GM23338 (cell line): ENCODE measurements at regions not wholly inside any gene's neighbourhood (a gene's known extent, or its start where the extent isn't known, plus 50 kb on each side); places are given as distances from the start of the nearest gene placed in this dataset.

Experiments
- ATAC-seq: fragments of 200-7000 bp; cut with Tn5 transposase; 3 replicates; pipeline ENCODE4 v1.9.1; 2020
- DNase-seq: peaks from one replicate; pipeline ENCODE4 v3.0.0-alpha.2; 2015; ENCODE audit warnings: low spot score
- H2AFZ ChIP-seq: fragments of 200-600 bp; sonication (generic); 2 replicates; pipeline ENCODE4 v1.8.0; 2016; ENCODE audit warnings: antibody characterized with exemption, mild to moderate bottlenecking, moderate library complexity
- H3F3A ChIP-seq: fragments of 200-600 bp; sonication (generic); replicated peaks from 2 replicates; pipeline ENCODE4 v1.8.0; 2017; ENCODE audit warnings: antibody characterized with exemption, mixed run types, low read depth
- H3K27ac ChIP-seq: fragments of 200-600 bp; sonication (generic); 2 replicates; pipeline ENCODE4 v1.6.1; 2016; ENCODE audit warnings: low read depth
- H3K27me3 ChIP-seq: fragments of 200-600 bp; sonication (generic); 2 replicates; pipeline ENCODE4 v1.8.0; 2016; ENCODE audit warnings: mild to moderate bottlenecking, mixed run types, moderate library complexity; ENCODE audit not compliant: insufficient read depth
- H3K36me3 ChIP-seq: fragments of 200-600 bp; sonication (generic); 2 replicates; pipeline ENCODE4 v1.8.0; 2016; ENCODE audit warnings: mild to moderate bottlenecking; ENCODE audit not compliant: insufficient read depth
- H3K4me1 ChIP-seq: fragments of 200-600 bp; sonication (generic); 2 replicates; pipeline ENCODE4 v1.8.0; 2016; ENCODE audit warnings: mild to moderate bottlenecking, moderate library complexity; ENCODE audit not compliant: insufficient read depth
- H3K4me2 ChIP-seq: fragments of 200-600 bp; sonication (generic); 2 replicates; pipeline ENCODE4 v1.7.1; 2017; ENCODE audit warnings: mixed run types
- H3K4me3 ChIP-seq: fragments of 200-600 bp; sonication (generic); 2 replicates; pipeline ENCODE4 v1.6.1; 2016; ENCODE audit warnings: mixed run types
- H3K79me2 ChIP-seq: fragments of 200-600 bp; sonication (generic); replicated peaks from 2 replicates; pipeline ENCODE4 v1.8.0; 2017; ENCODE audit warnings: mild to moderate bottlenecking; ENCODE audit not compliant: insufficient read depth
- H3K9me2 ChIP-seq: fragments of 200-600 bp; sonication (generic); 2 replicates; pipeline ENCODE4 v1.8.0; 2017; ENCODE audit not compliant: insufficient read depth
- H4K20me1 ChIP-seq: fragments of 200-600 bp; sonication (generic); replicated peaks from 2 replicates; pipeline ENCODE4 v1.8.0; 2017; ENCODE audit warnings: mild to moderate bottlenecking; ENCODE audit not compliant: insufficient read depth
- H3K27ac Mint-ChIP-seq: 2 replicates; pipeline ENCODE4 v1.8.0; 2020; ENCODE audit warnings: inconsistent platforms, mild to moderate bottlenecking, moderate library complexity, mixed read lengths
- H3K27me3 Mint-ChIP-seq: 3 replicates; pipeline ENCODE4 v1.8.0; 2022; ENCODE audit warnings: low read depth, mild to moderate bottlenecking, moderate library complexity, mixed read lengths, inconsistent platforms; ENCODE audit not compliant: insufficient read depth, poor library complexity
- H3K36me3 Mint-ChIP-seq: 3 replicates; pipeline ENCODE4 v1.8.0; 2021; ENCODE audit warnings: low read depth, mild to moderate bottlenecking, inconsistent platforms, moderate library complexity, mixed read lengths
- H3K4me1 Mint-ChIP-seq: 3 replicates; pipeline ENCODE4 v1.8.0; 2020; ENCODE audit warnings: mild to moderate bottlenecking, inconsistent platforms, mixed read lengths
- H3K4me3 Mint-ChIP-seq: 3 replicates; pipeline ENCODE4 v1.8.0; 2021; ENCODE audit warnings: moderate library complexity, mild to moderate bottlenecking, inconsistent platforms, mixed read lengths
- H3K9me3 Mint-ChIP-seq: 3 replicates; pipeline ENCODE4 v1.8.0; 2020; ENCODE audit warnings: moderate library complexity, mild to moderate bottlenecking, inconsistent platforms, mixed read lengths
- CREB1 ChIP-seq: fragments of 250-450 bp; sonication (Bioruptor Pico); IDR thresholded peaks from 2 replicates; pipeline ENCODE4 v1.5.0; 2020; ENCODE audit warnings: low read depth, mild to moderate bottlenecking, moderate library complexity
- CTCF ChIP-seq, 2 experiments: fragments of 200-600 bp in 1 of 2; sonication (generic) in 1 of 2; conservative IDR thresholded peaks; 2 replicates each; pipeline versions ENCODE4 v1.5.1 to v1.6.1; 2016 to 2017; ENCODE audit warnings: antibody characterized with exemption in 2 of 2, low read depth in 2 of 2, mild to moderate bottlenecking in 2 of 2, moderate library complexity in 1 of 2
- ETS1 ChIP-seq: IDR thresholded peaks from 2 replicates; pipeline ENCODE4 v1.6.1; 2016; ENCODE audit warnings: antibody characterized with exemption
- EZH2 ChIP-seq: fragments of 200-600 bp; sonication (generic); IDR thresholded peaks from one replicate; pipeline ENCODE4 v1.8.0; 2017; ENCODE audit warnings: antibody characterized with exemption, mild to moderate bottlenecking, low read depth; ENCODE audit not compliant: unreplicated experiment
- EZH2phosphoT487 ChIP-seq: fragments of 200-600 bp; sonication (generic); IDR thresholded peaks from one replicate; pipeline ENCODE4 v1.8.1; 2018; ENCODE audit warnings: antibody characterized with exemption; ENCODE audit not compliant: unreplicated experiment
- JUNB ChIP-seq: IDR thresholded peaks from one replicate; pipeline ENCODE4 v1.6.1; 2016; ENCODE audit warnings: antibody characterized with exemption; ENCODE audit not compliant: unreplicated experiment
- NANOG ChIP-seq: IDR thresholded peaks from 2 replicates; pipeline ENCODE4 v1.6.1; 2016; ENCODE audit warnings: antibody characterized with exemption, borderline replicate concordance
- POLR2AphosphoS5 ChIP-seq: IDR thresholded peaks from 2 replicates; pipeline ENCODE4 v1.6.1; 2016; ENCODE audit warnings: antibody characterized with exemption, low read depth
- STAT1 ChIP-seq: IDR thresholded peaks from one replicate; pipeline ENCODE4 v1.6.1; 2016; ENCODE audit warnings: antibody characterized with exemption; ENCODE audit not compliant: unreplicated experiment
- ZNF114 ChIP-seq: fragments of 250-450 bp; sonication (Bioruptor Pico); IDR thresholded peaks from 2 replicates; pipeline ENCODE4 v1.5.0; 2020; ENCODE audit warnings: mild to moderate bottlenecking, moderate library complexity
- ZNF331 ChIP-seq: fragments of 250-450 bp; sonication (Bioruptor Pico); IDR thresholded peaks from 2 replicates; pipeline ENCODE4 v1.5.0; 2020; ENCODE audit warnings: low read depth, mild to moderate bottlenecking, moderate library complexity
- ZNF462 ChIP-seq: fragments of 250-450 bp; sonication (Bioruptor Pico); IDR thresholded peaks from 2 replicates; pipeline ENCODE4 v1.5.0; 2020; ENCODE audit warnings: mild to moderate bottlenecking, moderate library complexity
- TF ChIP-seq, protein P1 (sequence below): IDR thresholded peaks from one replicate; pipeline ENCODE4 v1.6.1; 2018; ENCODE audit warnings: antibody characterized with exemption; ENCODE audit not compliant: unreplicated experiment

- Histone ChIP-seq H3K27ac (no peak overlapping the region), H3K4me1 (no peaks in the 10 kb centered on the region), H3K4me2 (no peak overlapping the region), H3F3A (no peaks in the 10 kb centered on the region), H3K9me2 (peaks cover 6% of the 10 kb centered on the region), H3K79me2 (no peaks in the 10 kb centered on the region), H3K27me3 (no peaks in the 10 kb centered on the region), H3K4me3 (no peak overlapping the region), H3K36me3 (no peaks in the 10 kb centered on the region), H2AFZ (no peak overlapping the region), H4K20me1 (no peaks in the 10 kb centered on the region)
- TF ChIP-seq EZH2phosphoT487 (no peak), ZNF114 (CRISPR knock-in tag) (no peak), NANOG (no peak), STAT1 (no peak), POLR2AphosphoS5 (no peak), ETS1 (no peak), CTCF (conservative IDR thresholded peaks at IDR 0.05; ENCODE audit: low read depth in 2 of 2) (no peak), JUNB (no peak), CREB1 (CRISPR knock-in tag) (no peak), ZNF331 (CRISPR knock-in tag) (no peak), ZNF462 (CRISPR knock-in tag) (no peak), EZH2 (no peak)
- TF ChIP-seq, protein P1, sequence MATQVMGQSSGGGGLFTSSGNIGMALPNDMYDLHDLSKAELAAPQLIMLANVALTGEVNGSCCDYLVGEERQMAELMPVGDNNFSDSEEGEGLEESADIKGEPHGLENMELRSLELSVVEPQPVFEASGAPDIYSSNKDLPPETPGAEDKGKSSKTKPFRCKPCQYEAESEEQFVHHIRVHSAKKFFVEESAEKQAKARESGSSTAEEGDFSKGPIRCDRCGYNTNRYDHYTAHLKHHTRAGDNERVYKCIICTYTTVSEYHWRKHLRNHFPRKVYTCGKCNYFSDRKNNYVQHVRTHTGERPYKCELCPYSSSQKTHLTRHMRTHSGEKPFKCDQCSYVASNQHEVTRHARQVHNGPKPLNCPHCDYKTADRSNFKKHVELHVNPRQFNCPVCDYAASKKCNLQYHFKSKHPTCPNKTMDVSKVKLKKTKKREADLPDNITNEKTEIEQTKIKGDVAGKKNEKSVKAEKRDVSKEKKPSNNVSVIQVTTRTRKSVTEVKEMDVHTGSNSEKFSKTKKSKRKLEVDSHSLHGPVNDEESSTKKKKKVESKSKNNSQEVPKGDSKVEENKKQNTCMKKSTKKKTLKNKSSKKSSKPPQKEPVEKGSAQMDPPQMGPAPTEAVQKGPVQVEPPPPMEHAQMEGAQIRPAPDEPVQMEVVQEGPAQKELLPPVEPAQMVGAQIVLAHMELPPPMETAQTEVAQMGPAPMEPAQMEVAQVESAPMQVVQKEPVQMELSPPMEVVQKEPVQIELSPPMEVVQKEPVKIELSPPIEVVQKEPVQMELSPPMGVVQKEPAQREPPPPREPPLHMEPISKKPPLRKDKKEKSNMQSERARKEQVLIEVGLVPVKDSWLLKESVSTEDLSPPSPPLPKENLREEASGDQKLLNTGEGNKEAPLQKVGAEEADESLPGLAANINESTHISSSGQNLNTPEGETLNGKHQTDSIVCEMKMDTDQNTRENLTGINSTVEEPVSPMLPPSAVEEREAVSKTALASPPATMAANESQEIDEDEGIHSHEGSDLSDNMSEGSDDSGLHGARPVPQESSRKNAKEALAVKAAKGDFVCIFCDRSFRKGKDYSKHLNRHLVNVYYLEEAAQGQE: no peak
- Mint-ChIP-seq H3K27me3 (no peaks in the 10 kb centered on the region), H3K36me3 (no peaks in the 10 kb centered on the region), H3K9me3 (no peaks in the 10 kb centered on the region; the same call in 2 of the 3 replicates), H3K4me3 (no peak overlapping the region), H3K4me1 (no peaks in the 10 kb centered on the region), H3K27ac (no peak overlapping the region)
- ATAC-seq (no peak), DNase-seq (no peak)
Measured at GRCh38 chr4:79603681-79604080, 195.7 kb upstream of the GK2 start.
